Lung (tissue), 11 donors: ENCODE measurements at regions not wholly inside any gene's neighbourhood (a gene's known extent, or its start where the extent isn't known, plus 50 kb on each side); places are given as distances from the start of the nearest gene placed in this dataset.

Source experiments
- ATAC-seq: fragments of 200-7000 bp; cut with Tn5 transposase; one replicate; pipeline ENCODE4 v1.9.1; 2020; ENCODE audit warnings: moderate number of reproducible peaks; ENCODE audit not compliant: insufficient read depth, low FRiP score
- DNase-seq, 3 donors: peaks; one replicate each; pipeline ENCODE4 v3.0.0-alpha.2; 2013 to 2017
- H3K27ac ChIP-seq, 2 donors: one replicate each; pipeline ENCODE4 v1.5.1; 2013; ENCODE audit warnings: mild to moderate bottlenecking in 2 of 2, moderate library complexity in 2 of 2, control low read depth in 1 of 2, inconsistent platforms in 1 of 2, low read depth in 1 of 2, low read length in 1 of 2
- H3K27me3 ChIP-seq, 3 donors: one replicate each; pipeline ENCODE4 v1.5.1; 2013; ENCODE audit warnings: low read length in 2 of 3; ENCODE audit not compliant: control insufficient read depth in 3 of 3, insufficient read depth in 3 of 3
- H3K36me3 ChIP-seq, 4 donors: one replicate each; pipeline ENCODE4 v1.5.1; 2013; ENCODE audit warnings: low read length in 4 of 4, mild to moderate bottlenecking in 1 of 4, moderate library complexity in 1 of 4; ENCODE audit not compliant: control insufficient read depth in 4 of 4, insufficient read depth in 4 of 4
- H3K4me1 ChIP-seq, 5 donors: one replicate each; pipeline ENCODE4 v1.5.1; 2013; ENCODE audit warnings: low read length in 5 of 5, mild to moderate bottlenecking in 2 of 5, moderate library complexity in 1 of 5; ENCODE audit not compliant: control insufficient read depth in 5 of 5, insufficient read depth in 5 of 5
- H3K4me3 ChIP-seq: one replicate; pipeline ENCODE4 v1.5.1; 2013; ENCODE audit warnings: mild to moderate bottlenecking, control low read depth, moderate library complexity
- H3K9ac ChIP-seq, 2 donors: one replicate each; pipeline ENCODE4 v1.5.1; 2013; ENCODE audit warnings: low read length in 2 of 2, control low read depth in 1 of 2; ENCODE audit not compliant: insufficient read depth in 1 of 2
- H3K9me3 ChIP-seq, 4 donors: one replicate each; pipeline ENCODE4 v1.5.1; 2013; ENCODE audit warnings: low read length in 3 of 4, mild to moderate bottlenecking in 1 of 4, moderate library complexity in 1 of 4; ENCODE audit not compliant: control insufficient read depth in 4 of 4, insufficient read depth in 3 of 4
- CTCF ChIP-seq: IDR thresholded peaks from 2 replicates; pipeline ENCODE4 v1.5.1; 2012; ENCODE audit warnings: mild to moderate bottlenecking; ENCODE audit errors: control extremely low read depth, extremely low read depth
- WGBS, 2 donors: extraction: QIAGEN DNeasy Blood & Tissue Kit; methylation state at CpG; one replicate each; pipeline ENCODE4 v1.1.7; 2013; 5-methylcytosine and 5-hydroxymethylcytosine counted together
- donor health status: control.
- donor health status: control.
- donor health status: Bipolar disorder and iron deficiency.
- donor health status: healthy.
- donor health status: DM: yes; HTN: yes; CAD: no.

- ATAC-seq: no peak
- no peak for DNase-seq
- TF ChIP-seq CTCF: no peak
- no peaks in the 10 kb centered on the region for H3K27me3 ChIP-seq
- H3K27ac ChIP-seq: no peak overlapping the region
- H3K4me3 ChIP-seq: no peak overlapping the region
- H3K9me3 ChIP-seq: peaks cover 0 to 3% (median 0%) of the 10 kb centered on the region in 4 donors
- H3K4me1 ChIP-seq: peaks cover 0 to 15% (median 0%) of the 10 kb centered on the region in 5 donors
- no peaks in the 10 kb centered on the region for H3K36me3 ChIP-seq
- WGBS, 2 donors: 85 to 95% methylated on average over 3 of the region's 3 CpGs
- H3K9ac ChIP-seq: no peak overlapping the region
Observed at GRCh38 chr13:40127925-40128324, 472.5 kb downstream of the COG6 start.

- WGBS, 2 donors: 96 to 98% methylated on average over 6 of the region's 6 CpGs
- no peak for TF ChIP-seq CTCF
- Histone ChIP-seq H3K9ac (no peak overlapping the region), H3K36me3 (no peaks in the 10 kb centered on the region), H3K4me1 (peaks cover 0 to 15% (median 0%) of the 10 kb centered on the region in 5 donors), H3K27ac (no peak overlapping the region), H3K27me3 (no peaks in the 10 kb centered on the region), H3K4me3 (no peak overlapping the region), H3K9me3 (peaks cover 0 to 3% (median 0%) of the 10 kb centered on the region in 4 donors)
- DNase-seq (no peak), ATAC-seq (no peak)
Observed at GRCh38 chr13:40129467-40129866, 474.0 kb downstream of the COG6 start.

- DNase-seq: no peak
- WGBS, 2 donors: 88 to 91% methylated on average over 6 of the region's 6 CpGs
- Histone ChIP-seq H3K36me3 (no peaks in the 10 kb centered on the region), H3K4me1 (peaks cover 0 to 11% (median 0%) of the 10 kb centered on the region in 5 donors), H3K9me3 (peaks cover 0 to 3% (median 0%) of the 10 kb centered on the region in 4 donors), H3K27ac (no peak overlapping the region), H3K4me3 (no peak overlapping the region), H3K27me3 (no peaks in the 10 kb centered on the region), H3K9ac (no peak overlapping the region)
- no peak for ATAC-seq
- TF ChIP-seq CTCF: no peak
Observed at GRCh38 chr13:40130871-40131636, 475.6 kb downstream of the COG6 start.
